Daoy (cell line): ENCODE measurements at regions not wholly inside any gene's neighbourhood (a gene's known extent, or its start where the extent isn't known, plus 50 kb on each side); places are given as distances from the start of the nearest gene placed in this dataset.
A peak's percentile ranks its signal among the peaks of the same experiment; 100 is the strongest.

ENCODE experiments used
- DNase-seq: peaks from one replicate; pipeline ENCODE4 v3.0.0-alpha.2; 2015; ENCODE audit warnings: low read depth

DNA sequence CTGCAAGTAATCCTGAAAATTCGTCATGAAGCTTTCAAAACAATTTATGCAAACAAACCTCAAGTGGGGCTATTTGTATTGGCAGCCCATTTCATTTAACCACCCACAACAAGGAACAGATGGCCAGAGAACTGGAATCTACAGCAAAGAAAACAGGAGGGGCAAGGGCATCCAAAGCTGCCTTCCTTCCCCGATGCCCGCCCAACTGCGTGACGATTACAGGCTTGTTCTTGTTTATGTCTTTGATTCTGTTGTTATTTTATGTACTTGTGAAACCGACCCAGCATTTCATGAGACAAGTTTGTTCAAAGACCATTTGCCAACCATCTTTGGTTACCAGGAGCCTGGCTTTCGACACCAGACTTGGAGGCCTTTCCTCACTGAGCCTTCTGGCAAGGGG is 59.1 kb upstream of the IRX6 start:
- DNase-seq = peak; percentile 13

DNA sequence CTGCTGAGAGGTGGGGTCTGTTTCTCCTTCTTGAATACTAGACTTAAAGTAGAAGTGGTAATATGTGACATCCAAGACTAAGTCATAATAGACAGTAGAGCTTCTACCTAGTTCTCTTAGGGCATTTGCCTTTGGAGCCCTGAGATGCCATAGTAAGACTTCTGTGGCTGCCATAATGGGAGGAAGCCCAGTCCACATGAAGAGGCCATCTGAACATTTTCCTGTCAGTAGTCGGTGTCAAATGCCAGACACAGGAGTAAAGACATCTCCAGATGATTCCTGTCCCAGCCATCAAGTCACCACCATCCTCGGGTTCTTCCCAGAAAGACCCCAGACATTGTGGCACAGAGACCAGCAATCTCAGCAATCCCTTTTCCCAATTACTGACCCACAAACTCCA is 58.1 kb upstream of the IRX6 start:
- DNase-seq = no peak

DNA sequence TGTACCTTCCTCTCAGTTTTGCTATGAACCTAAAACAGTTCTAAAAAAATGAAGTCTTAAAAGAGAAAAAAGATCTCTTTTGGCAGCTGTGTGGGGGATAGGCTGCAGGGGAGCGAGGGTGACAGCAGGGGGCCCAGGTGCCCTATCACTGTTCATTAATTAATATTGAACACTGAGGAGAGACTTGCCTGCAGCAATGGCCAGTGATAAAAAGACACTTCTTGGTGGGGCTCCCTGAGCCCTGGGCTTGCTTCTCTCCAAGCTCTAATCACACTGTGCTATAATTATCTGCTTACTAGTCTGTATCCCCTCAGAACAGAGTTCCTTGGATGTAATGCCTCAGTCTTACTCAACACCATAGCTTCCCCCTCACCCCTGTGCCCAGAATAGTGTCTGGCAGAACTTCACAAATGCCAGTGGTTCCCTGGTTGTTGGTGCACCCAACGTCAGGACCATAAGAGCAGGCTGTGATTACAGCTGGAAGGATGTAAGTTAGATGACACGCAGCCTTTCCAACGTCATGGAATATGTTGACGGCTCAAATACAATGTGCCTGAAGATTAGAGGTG is 52.0 kb upstream of the IRX6 start:
- no peak for DNase-seq

DNA sequence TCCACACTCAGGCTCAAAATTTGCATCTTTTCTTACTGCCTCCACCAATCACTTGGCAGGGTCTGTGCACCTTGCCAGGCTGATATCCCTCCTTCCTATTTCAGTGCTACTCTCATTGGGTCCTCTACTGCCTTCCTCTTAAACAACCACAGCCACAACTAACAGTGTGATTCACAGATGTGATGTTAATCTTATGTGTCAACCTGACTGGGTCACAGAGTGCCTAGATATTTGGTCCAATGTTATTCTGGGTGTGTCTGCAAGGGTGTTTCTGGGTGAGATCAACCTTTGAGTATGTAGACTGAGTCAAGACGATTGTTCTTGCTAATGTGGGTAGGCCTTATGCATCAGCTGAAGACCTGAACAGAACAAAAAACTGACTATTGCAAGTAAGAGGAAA is 51.3 kb upstream of the IRX6 start:
- DNase-seq = peak; percentile 3

DNA sequence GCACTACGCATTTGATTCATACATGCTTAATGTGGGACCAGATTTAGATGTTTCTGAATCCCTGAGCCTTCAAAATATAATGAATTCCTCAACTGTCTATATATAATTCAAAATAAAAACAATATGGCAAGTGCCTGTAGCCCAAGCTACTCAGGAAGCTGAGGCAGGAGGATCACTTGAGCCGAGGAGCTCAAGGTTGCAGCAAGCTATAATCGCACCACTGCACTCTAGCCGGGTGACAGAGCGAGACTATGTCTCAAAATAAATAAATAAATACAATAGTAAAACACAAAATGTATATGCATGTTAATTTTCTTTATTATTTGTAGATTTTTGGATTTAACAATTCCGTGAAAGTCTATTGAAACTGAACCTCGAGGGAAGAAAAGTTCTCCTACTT is 50.6 kb upstream of the IRX6 start:
- no peak for DNase-seq

DNA sequence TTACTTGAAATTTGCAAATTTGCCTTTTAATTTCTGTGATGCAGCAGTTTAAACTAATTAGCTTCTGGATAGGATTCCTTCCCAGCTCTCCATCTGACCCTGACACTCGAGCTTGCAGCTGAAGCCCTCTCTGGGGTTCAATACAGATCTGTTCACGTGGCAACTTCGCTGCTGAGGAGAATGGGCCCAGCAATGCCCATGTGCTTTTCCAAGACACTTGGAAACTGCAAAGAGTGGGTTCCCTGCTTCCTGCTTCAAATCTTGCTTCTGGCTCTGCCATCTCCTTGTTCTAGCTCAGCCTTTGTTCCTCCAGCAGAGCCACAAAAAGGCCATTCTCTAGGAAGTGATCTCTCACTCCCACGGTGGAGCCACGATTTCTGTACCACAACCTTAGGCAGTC is 50.0 kb upstream of the IRX6 start:
- DNase-seq = no peak
